ENCODE measurements at regions not wholly inside any gene's neighbourhood (a gene's known extent, or its start where the extent isn't known, plus 50 kb on each side); places are given as distances from the start of the nearest gene placed in this dataset.

- TF ChIP-seq CTCF (IDR thresholded peaks at IDR 0.05; ENCODE audit: poor library complexity) = no peak
- no peak for TF ChIP-seq EZH2 (IDR thresholded peaks at IDR 0.05; ENCODE audit: borderline replicate concordance)
Measured at GRCh38 chr4:79652232-79652631, 244.2 kb upstream of the GK2 start.

Measured in hepatocyte (in vitro differentiated cells).